ENCODE measurements at regions not wholly inside any gene's neighbourhood (a gene's known extent, or its start where the extent isn't known, plus 50 kb on each side); places are given as distances from the start of the nearest gene placed in this dataset.

- no peak for TF ChIP-seq CTCF (IDR thresholded peaks at IDR 0.05)
- no peak for TF ChIP-seq EZH2 (IDR thresholded peaks at IDR 0.05)
These were observed 472.6 kb downstream of the BCAT1 start for GRCh38 chr12:24476310-24476709.

All from neural progenitor cell (in vitro differentiated cells).